Dendritic cell treated with granulocyte-macrophage colony-stimulating factor and Interleukin-4, amounts not matched to agents 40 ng/mL and 50 ng/mL, for 4 days (primary cell): ENCODE measurements at regions not wholly inside any gene's neighbourhood (a gene's known extent, or its start where the extent isn't known, plus 50 kb on each side); places are given as distances from the start of the nearest gene placed in this dataset.

Experiments
- H3K27ac Mint-ChIP-seq: one replicate; pipeline ENCODE4 v1.8.0; 2022; ENCODE audit warnings: mild to moderate bottlenecking, mixed read lengths
- H3K27me3 Mint-ChIP-seq: one replicate; pipeline ENCODE4 v1.8.0; 2022; ENCODE audit warnings: mild to moderate bottlenecking, mixed read lengths
- H3K36me3 Mint-ChIP-seq: one replicate; pipeline ENCODE4 v1.8.0; 2022; ENCODE audit warnings: low read depth, mixed read lengths
- H3K4me1 Mint-ChIP-seq: one replicate; pipeline ENCODE4 v1.8.0; 2022; ENCODE audit warnings: low read depth, mixed read lengths
- H3K4me3 Mint-ChIP-seq: one replicate; pipeline ENCODE4 v1.8.0; 2022; ENCODE audit warnings: mild to moderate bottlenecking, moderate library complexity, mixed read lengths
- H3K9me3 Mint-ChIP-seq: one replicate; pipeline ENCODE4 v1.8.0; 2022; ENCODE audit warnings: mixed read lengths
- intact Hi-C: fragments of 100-400 bp; cut with micrococcal nuclease; formaldehyde crosslinking; loops from one replicate; pipeline ENCODE4 v1.15.0; 2022

- Mint-ChIP-seq H3K36me3 (no peaks in the 10 kb centered on the region), H3K4me3 (no peak overlapping the region), H3K9me3 (no peaks in the 10 kb centered on the region), H3K27ac (no peak overlapping the region), H3K27me3 (peaks cover 9% of the 10 kb centered on the region), H3K4me1 (no peaks in the 10 kb centered on the region)
- intact Hi-C loops, result no loop called here
Measured at GRCh38 chr2:120515759-120516678, 170.1 kb downstream of the INHBB start.

GRCh38 chr2:120516679-120517314 is 170.9 kb downstream of the INHBB start:
- Mint-ChIP-seq H3K36me3 (no peaks in the 10 kb centered on the region), H3K4me1 (no peaks in the 10 kb centered on the region), H3K27me3 (peaks cover 14% of the 10 kb centered on the region), H3K27ac (no peak overlapping the region), H3K4me3 (no peak overlapping the region), H3K9me3 (no peaks in the 10 kb centered on the region)
- intact Hi-C loops, result no loop called here

GRCh38 chr2:120517751-120518469 is 172.0 kb downstream of the INHBB start:
- Mint-ChIP-seq H3K27me3 (peaks cover 25% of the 10 kb centered on the region), H3K4me3 (no peak overlapping the region), H3K4me1 (no peaks in the 10 kb centered on the region), H3K27ac (no peak overlapping the region), H3K36me3 (no peaks in the 10 kb centered on the region), H3K9me3 (no peaks in the 10 kb centered on the region)
- intact Hi-C loops, result no loop called here

- Mint-ChIP-seq H3K27ac (no peak overlapping the region), H3K4me3 (no peak overlapping the region), H3K36me3 (no peaks in the 10 kb centered on the region), H3K27me3 (peaks cover 27% of the 10 kb centered on the region), H3K9me3 (no peaks in the 10 kb centered on the region), H3K4me1 (no peaks in the 10 kb centered on the region)
- intact Hi-C loops, result no loop called here
Measured at GRCh38 chr2:120518819-120519218, 172.9 kb downstream of the INHBB start.

GRCh38 chr2:120519469-120519868 is 173.5 kb downstream of the INHBB start:
- peaks cover 29% of the 10 kb centered on the region for H3K27me3 Mint-ChIP-seq
- H3K27ac Mint-ChIP-seq, result no peak overlapping the region
- intact Hi-C loops, result no loop called here
- no peaks in the 10 kb centered on the region for H3K36me3 Mint-ChIP-seq
- no peak overlapping the region for H3K4me3 Mint-ChIP-seq
- H3K4me1 Mint-ChIP-seq, result no peaks in the 10 kb centered on the region
- no peaks in the 10 kb centered on the region for H3K9me3 Mint-ChIP-seq

- Mint-ChIP-seq H3K4me1 (no peaks in the 10 kb centered on the region), H3K9me3 (no peaks in the 10 kb centered on the region), H3K4me3 (no peak overlapping the region), H3K27me3 (peaks cover 26% of the 10 kb centered on the region), H3K36me3 (no peaks in the 10 kb centered on the region), H3K27ac (no peak overlapping the region)
- intact Hi-C loops, result loop anchor here (10.0 kb wide), 1 partner anchor 176 kb away; the partner anchor contains the start of gene INHBB
Measured at GRCh38 chr2:120520454-120520853, 174.5 kb downstream of the INHBB start.

GRCh38 chr2:120520929-120521912 is 175.3 kb downstream of the INHBB start:
- intact Hi-C loops, result loop anchor here (10.0 kb wide), 1 partner anchor 176 kb away; the partner anchor contains the start of gene INHBB

GRCh38 chr2:120522151-120522751 is 176.3 kb downstream of the INHBB start:
- H3K4me3 Mint-ChIP-seq, result no peak overlapping the region
- no peak overlapping the region for H3K27ac Mint-ChIP-seq
- intact Hi-C loops, result loop anchor here (10.0 kb wide), 1 partner anchor 177 kb away; the partner anchor contains the start of gene INHBB
- H3K27me3 Mint-ChIP-seq, result peaks cover 23% of the 10 kb centered on the region
- H3K4me1 Mint-ChIP-seq, result no peaks in the 10 kb centered on the region
- H3K36me3 Mint-ChIP-seq, result no peaks in the 10 kb centered on the region
- no peaks in the 10 kb centered on the region for H3K9me3 Mint-ChIP-seq

More at GRCh38 chr2:120520929-120521912, 175.3 kb downstream of the INHBB start:
- H3K27me3 Mint-ChIP-seq, result peaks cover 23% of the 10 kb centered on the region
- H3K27ac Mint-ChIP-seq, result no peak overlapping the region
- H3K36me3 Mint-ChIP-seq, result no peaks in the 10 kb centered on the region
- no peaks in the 10 kb centered on the region for H3K9me3 Mint-ChIP-seq
- no peaks in the 10 kb centered on the region for H3K4me1 Mint-ChIP-seq
- H3K4me3 Mint-ChIP-seq, result no peak overlapping the region

GRCh38 chr2:120523766-120524165 is 177.8 kb downstream of the INHBB start:
- H3K27me3 Mint-ChIP-seq, result peaks cover 29% of the 10 kb centered on the region
- no peaks in the 10 kb centered on the region for H3K4me1 Mint-ChIP-seq
- no peak overlapping the region for H3K4me3 Mint-ChIP-seq
- no peaks in the 10 kb centered on the region for H3K9me3 Mint-ChIP-seq
- no peaks in the 10 kb centered on the region for H3K36me3 Mint-ChIP-seq
- intact Hi-C loops, result loop anchor here (10.0 kb wide), 1 partner anchor 179 kb away; the partner anchor contains the start of gene INHBB
- no peak overlapping the region for H3K27ac Mint-ChIP-seq

- Mint-ChIP-seq H3K4me1 (no peaks in the 10 kb centered on the region), H3K36me3 (no peaks in the 10 kb centered on the region), H3K9me3 (no peaks in the 10 kb centered on the region), H3K27me3 (peaks cover 29% of the 10 kb centered on the region), H3K4me3 (no peak overlapping the region), H3K27ac (no peak overlapping the region)
- intact Hi-C loops, result loop anchor here (10.0 kb wide), 1 partner anchor 179 kb away; the partner anchor contains the start of gene INHBB
Measured at GRCh38 chr2:120524174-120524573, 178.2 kb downstream of the INHBB start.

- Mint-ChIP-seq H3K4me3 (no peak overlapping the region), H3K9me3 (no peaks in the 10 kb centered on the region), H3K36me3 (no peaks in the 10 kb centered on the region), H3K4me1 (no peaks in the 10 kb centered on the region), H3K27ac (no peak overlapping the region), H3K27me3 (peaks cover 29% of the 10 kb centered on the region)
- intact Hi-C loops, result loop anchor here (10.0 kb wide), 1 partner anchor 181 kb away; the partner anchor contains the start of gene INHBB
Measured at GRCh38 chr2:120525056-120526046, 179.4 kb downstream of the INHBB start.
